Brain microvascular endothelial cell (primary cell): ENCODE measurements at regions not wholly inside any gene's neighbourhood (a gene's known extent, or its start where the extent isn't known, plus 50 kb on each side); places are given as distances from the start of the nearest gene placed in this dataset.

Source experiments
- DNase-seq: peaks from one replicate; pipeline ENCODE4 v3.0.0-alpha.2; 2020
- H3K27ac ChIP-seq: fragments of 250-450 bp; sonication (Bioruptor Pico); 2 replicates; pipeline ENCODE4 v1.5.1; 2020; ENCODE audit warnings: mild to moderate bottlenecking, moderate library complexity
- H3K27me3 ChIP-seq: fragments of 250-450 bp; sonication (Bioruptor Pico); replicated peaks from 2 replicates; pipeline ENCODE4 v1.5.1; 2020; ENCODE audit warnings: mild to moderate bottlenecking
- H3K36me3 ChIP-seq: fragments of 250-450 bp; sonication (Bioruptor Pico); replicated peaks from 2 replicates; pipeline ENCODE4 v1.5.1; 2020; ENCODE audit warnings: mild to moderate bottlenecking
- H3K4me3 ChIP-seq: 2 replicates; pipeline ENCODE4 v1.5.1; 2011; ENCODE audit warnings: low read depth, mild to moderate bottlenecking, control low read depth, low read length, moderate library complexity
- in situ Hi-C: cut with HindIII; loops from 2 replicates; pipeline ENCODE4 v1.10.0; 2017; ENCODE audit warnings: low sequenced_read_pairs, low pct_ligation_motif_present
- TF ChIP-seq, protein P1 (sequence below): IDR thresholded peaks from 2 replicates; pipeline ENCODE4 v1.5.1; 2011; ENCODE audit warnings: low read depth, mild to moderate bottlenecking, moderate library complexity, low read length, control low read depth, inconsistent platforms; ENCODE audit errors: missing control alignments

DNA sequence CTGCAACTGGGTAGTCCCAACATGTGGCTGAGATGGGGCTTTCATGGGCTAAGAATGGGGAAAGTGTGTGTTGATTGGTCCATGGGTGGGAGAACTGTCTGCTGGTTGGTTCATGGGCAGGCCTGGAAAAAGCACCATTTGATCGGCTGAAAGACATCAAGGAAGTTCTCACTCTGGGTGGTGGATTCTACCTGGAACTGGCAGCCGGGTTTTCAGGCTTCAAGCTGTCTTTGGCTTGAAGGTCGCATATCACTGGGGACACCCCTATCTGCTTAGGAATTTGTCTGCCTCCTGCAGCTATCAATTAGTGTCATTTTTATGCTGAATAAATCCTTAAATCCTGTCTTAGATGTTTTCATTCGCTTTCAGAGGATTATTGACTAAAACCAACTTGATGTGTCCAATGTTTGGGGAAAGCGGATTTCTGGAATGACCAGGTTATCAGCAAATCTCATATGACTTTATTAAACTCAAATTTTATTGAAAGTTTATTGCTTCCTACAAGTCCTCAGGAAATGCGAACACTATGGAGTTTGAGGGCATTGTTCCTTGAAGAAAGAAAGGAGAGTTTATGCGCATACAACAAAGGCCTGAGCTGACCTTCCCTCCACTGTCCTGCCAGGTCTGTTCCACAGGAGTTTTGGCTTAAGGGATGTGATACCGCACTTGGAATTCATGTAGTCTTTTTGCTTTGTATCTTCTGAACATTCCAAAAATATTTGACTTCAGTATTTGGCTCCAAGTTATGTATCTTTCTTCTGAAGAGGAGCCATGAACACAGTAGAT, 451.1 kb downstream of the TUSC1 start:
- Histone ChIP-seq H3K27me3 (no peaks in the 10 kb centered on the region), H3K27ac (no peak overlapping the region), H3K36me3 (no peaks in the 10 kb centered on the region), H3K4me3 (no peak overlapping the region)
- in situ Hi-C loops = no loop called here
- DNase-seq = no peak
- TF ChIP-seq, protein P1, sequence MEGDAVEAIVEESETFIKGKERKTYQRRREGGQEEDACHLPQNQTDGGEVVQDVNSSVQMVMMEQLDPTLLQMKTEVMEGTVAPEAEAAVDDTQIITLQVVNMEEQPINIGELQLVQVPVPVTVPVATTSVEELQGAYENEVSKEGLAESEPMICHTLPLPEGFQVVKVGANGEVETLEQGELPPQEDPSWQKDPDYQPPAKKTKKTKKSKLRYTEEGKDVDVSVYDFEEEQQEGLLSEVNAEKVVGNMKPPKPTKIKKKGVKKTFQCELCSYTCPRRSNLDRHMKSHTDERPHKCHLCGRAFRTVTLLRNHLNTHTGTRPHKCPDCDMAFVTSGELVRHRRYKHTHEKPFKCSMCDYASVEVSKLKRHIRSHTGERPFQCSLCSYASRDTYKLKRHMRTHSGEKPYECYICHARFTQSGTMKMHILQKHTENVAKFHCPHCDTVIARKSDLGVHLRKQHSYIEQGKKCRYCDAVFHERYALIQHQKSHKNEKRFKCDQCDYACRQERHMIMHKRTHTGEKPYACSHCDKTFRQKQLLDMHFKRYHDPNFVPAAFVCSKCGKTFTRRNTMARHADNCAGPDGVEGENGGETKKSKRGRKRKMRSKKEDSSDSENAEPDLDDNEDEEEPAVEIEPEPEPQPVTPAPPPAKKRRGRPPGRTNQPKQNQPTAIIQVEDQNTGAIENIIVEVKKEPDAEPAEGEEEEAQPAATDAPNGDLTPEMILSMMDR = no peak

DNA sequence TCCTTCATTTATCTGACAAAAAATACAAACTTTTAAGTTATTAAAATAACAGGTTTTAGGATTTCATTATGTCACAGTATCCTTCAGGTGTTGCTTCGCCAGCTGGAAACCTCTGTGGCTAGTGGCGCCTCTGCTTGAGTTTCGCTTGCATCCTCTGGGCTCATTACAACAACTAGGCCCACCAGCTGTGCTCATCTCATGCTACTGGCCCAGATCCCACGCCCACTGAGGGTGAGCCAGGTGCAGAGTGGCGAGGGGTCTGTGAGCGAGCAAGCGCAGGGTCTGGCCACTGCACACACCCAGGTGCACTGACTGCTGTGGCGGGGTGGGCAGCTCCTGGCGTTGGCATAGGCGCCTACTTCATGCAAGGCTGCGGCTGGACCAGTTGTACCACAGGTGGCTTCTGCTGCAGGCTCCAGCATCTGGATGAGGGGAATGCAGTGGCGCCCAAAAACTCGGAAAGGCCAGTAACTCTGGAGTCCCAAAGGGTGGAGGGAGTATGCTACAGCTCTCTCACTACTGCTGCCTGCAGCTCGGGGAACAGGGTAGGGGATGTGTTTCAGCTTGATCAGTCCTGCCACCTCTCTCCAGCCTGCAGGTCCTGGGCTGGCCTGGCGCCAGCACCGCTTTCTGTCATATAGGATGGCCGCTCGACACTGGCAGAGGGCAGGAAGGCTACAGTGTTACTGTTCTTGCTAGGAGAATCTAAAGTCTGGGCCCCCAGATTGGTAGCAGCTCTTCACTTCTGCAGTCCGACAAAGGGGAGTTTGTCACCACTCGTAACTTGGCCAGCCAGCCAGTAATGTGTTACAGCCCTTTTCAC, 452.1 kb downstream of the TUSC1 start:
- Histone ChIP-seq H3K4me3 (no peak overlapping the region), H3K36me3 (no peaks in the 10 kb centered on the region), H3K27me3 (no peaks in the 10 kb centered on the region), H3K27ac (no peak overlapping the region)
- TF ChIP-seq, protein P1 = no peak
- DNase-seq = no peak
- in situ Hi-C loops = no loop called here

- no peak for DNase-seq
- in situ Hi-C loops = no loop called here
- no peaks in the 10 kb centered on the region for H3K27me3 ChIP-seq
- no peak overlapping the region for H3K27ac ChIP-seq
- no peaks in the 10 kb centered on the region for H3K36me3 ChIP-seq
- TF ChIP-seq, protein P1 = no peak
- no peak overlapping the region for H3K4me3 ChIP-seq
These were observed 453.2 kb downstream of the TUSC1 start for GRCh38 chr9:25224996-25225395.

- no peak overlapping the region for H3K27ac ChIP-seq
- TF ChIP-seq, protein P1 = no peak
- in situ Hi-C loops = no loop called here
- no peak overlapping the region for H3K4me3 ChIP-seq
- H3K27me3 ChIP-seq = no peaks in the 10 kb centered on the region
- no peak for DNase-seq
- no peaks in the 10 kb centered on the region for H3K36me3 ChIP-seq
These were observed 453.9 kb downstream of the TUSC1 start for GRCh38 chr9:25224309-25224708.

DNA sequence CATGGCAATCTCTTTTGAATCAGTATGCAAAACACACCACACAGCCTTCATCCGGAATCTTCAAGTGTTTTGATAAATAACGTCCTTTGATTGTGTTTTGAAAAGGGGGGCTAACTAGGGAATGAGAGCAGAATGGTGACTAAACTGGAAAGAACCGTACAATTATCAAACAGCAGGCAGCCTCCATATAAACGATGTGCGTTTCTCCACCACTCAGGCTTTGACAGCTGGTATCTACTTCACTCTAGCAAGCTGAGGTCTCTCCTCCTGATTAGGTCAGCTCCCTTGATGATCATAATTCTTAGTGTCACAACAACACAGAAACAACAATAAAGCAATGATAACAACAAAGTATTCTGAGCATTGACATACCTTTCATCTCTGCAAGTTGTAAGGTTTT, 465.9 kb downstream of the TUSC1 start:
- Histone ChIP-seq H3K36me3 (no peaks in the 10 kb centered on the region), H3K27me3 (no peaks in the 10 kb centered on the region), H3K4me3 (no peak overlapping the region), H3K27ac (no peak overlapping the region)
- TF ChIP-seq, protein P1 = no peak
- DNase-seq = no peak
- in situ Hi-C loops = no loop called here
